GM21723 (cell line): ENCODE measurements at regions not wholly inside any gene's neighbourhood (a gene's known extent, or its start where the extent isn't known, plus 50 kb on each side); places are given as distances from the start of the nearest gene placed in this dataset.
"Not testable (repeated sequence)": the region's sequence is repeated elsewhere in the genome, so short reads cannot be mapped to it uniquely, and the experiment has no call there.

ENCODE experiments used
- ATAC-seq: cut with Tn5 transposase; IDR thresholded peaks from one replicate; pipeline ENCODE4 v1.9.1; 2021; ENCODE audit warnings: mild to moderate bottlenecking, moderate library complexity; ENCODE audit not compliant: unreplicated experiment

- no peak for ATAC-seq
Measured at GRCh38 chr5:16987776-16988175, 51.7 kb upstream of the MYO10 start.

DNA sequence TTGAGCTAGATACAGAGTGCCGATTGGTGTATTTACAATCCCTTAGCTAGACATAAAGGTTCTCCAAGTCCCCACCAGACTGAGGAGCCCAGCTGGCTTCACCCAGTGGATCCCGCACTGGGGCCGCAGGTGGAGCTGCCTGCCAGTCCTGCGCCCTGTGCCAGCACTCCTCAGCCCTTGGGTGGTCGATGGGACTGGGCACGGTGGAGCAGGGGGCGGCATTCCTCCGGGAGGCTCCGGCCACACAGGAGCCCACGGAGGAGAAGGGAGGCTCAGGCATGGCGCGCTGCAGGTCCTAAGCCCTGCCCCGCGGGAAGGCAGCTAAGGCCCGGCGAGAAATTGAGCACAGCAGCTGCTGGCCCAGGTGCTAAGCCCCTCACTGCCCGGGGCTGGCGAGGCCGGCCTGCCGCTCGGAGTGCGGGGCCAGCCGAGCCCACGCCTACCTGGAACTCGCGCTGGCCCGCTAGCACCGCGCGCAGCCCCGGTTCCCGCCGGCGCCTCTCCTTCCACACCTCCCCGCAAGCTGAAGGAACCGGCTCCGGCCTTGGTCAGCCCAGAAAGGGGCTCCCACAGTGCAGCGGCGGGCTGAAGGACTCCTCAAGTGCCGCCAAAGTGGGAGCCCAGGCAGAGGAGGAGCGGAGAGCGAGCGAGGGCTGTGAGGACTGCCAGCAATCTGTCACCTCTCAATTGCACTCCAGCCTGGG lies 54.9 kb upstream of the MYO10 start:
- ATAC-seq, result not testable (repeated sequence)

GRCh38 chr5:16992006-16992405 lies 55.9 kb upstream of the MYO10 start:
- ATAC-seq, result no peak

DNA sequence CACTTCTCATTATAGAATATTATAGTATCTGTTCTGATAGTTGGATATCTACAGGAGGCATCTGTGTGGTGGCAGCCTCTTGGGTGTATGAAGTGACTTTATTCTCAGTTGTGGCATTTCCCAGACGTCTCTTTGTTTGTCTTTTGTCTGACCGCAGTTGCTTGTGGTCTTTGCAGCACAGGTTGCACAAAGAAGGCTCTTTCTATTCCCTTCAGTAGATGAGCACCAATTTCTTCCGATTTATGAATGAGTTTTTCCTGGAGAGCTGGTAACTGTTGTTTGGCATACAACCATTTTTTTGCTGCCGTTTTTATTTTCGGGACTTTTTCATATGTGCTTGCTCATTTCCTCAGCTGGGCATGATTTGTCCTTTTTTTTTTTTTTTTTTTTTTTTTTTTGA lies 56.4 kb upstream of the MYO10 start:
- no peak for ATAC-seq

- ATAC-seq, result no peak
Measured at GRCh38 chr5:16994565-16994964, 58.5 kb upstream of the MYO10 start.

- no peak for ATAC-seq
Measured at GRCh38 chr5:16995372-16995771, 59.3 kb upstream of the MYO10 start.

- ATAC-seq, result no peak
Measured at GRCh38 chr5:17000291-17000939, 64.3 kb upstream of the MYO10 start.

DNA sequence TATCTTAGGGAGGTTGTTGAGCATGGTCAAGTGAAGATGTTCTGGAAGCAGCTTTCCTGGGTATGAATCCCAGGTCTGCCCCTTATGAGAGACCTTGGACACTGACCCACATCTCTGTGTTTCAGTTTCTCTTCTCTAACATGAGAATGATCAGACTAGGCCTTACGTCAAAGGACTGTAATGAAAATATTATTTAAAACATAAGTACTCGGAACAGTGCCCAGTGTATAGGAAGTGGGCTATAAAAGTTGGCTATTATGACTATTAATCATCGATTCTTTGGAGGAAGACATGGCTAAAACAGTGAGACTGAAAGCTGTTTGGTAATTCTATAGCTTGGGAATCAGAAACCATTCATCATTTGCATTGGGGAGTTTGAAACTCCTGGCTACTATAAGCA lies 65.3 kb upstream of the MYO10 start:
- ATAC-seq, result no peak

DNA sequence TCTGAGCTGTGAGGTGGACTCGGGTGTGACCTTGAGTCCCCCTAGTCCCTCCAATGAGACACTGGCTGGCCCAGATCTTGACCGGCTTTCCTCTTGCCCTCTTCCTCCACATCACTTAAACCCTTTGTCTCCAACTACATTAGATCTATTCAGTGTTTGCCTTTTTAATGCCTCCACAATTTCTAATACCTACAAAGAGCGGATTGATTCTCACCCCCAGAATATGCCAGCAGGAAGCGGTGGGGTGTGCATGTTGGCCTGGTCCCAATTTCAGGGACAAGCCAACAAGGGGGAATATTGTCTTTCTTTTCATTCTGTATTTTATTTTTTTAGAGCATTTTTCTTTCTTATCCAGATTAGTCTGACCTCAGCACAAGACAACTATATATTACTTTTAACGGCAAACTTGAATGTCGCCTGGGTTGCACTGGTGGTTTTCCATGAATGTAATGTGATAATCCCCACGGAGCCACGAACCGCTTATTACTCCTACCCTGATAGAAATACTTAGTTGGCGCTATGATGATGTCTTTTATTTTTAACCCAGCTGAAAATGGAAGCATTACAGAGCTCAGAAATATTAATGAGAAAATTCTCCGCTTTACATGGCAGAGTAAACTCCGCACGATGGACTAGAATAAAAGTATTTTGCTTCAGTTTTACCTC lies 68.5 kb upstream of the MYO10 start:
- no peak for ATAC-seq

DNA sequence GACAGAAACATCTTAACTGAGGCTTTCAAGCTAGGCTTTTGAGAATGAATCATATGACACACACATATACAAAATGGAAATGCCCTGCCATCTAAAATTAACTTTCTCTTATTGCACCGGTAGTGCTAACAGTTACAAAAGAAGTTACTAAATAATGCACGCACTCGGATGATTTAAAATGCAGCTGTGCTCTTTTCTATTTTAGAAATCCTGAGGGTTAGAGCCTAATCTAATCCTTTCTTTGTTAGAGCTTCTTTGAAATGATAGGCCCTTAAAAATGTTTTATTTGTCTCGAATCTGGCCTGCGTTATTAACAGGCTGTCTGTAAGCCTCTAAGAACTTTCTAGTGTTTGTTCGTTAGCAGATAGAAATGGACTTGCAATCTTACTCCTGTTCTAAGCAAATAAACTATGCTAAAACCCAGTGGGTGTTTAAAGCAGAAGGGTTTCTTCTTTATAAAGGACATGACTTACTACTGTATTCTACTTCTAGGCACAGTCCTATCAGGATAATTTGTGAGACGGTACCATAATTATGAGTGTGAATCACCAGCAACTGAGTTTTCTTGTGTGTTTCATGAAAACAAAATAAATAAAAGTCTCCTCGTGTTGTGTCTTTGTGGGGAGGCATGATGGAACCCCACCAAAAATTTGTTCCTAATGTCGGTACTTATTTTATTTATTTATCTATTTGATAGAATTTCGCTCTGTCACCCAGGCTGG lies 69.2 kb upstream of the MYO10 start:
- ATAC-seq, result no peak

DNA sequence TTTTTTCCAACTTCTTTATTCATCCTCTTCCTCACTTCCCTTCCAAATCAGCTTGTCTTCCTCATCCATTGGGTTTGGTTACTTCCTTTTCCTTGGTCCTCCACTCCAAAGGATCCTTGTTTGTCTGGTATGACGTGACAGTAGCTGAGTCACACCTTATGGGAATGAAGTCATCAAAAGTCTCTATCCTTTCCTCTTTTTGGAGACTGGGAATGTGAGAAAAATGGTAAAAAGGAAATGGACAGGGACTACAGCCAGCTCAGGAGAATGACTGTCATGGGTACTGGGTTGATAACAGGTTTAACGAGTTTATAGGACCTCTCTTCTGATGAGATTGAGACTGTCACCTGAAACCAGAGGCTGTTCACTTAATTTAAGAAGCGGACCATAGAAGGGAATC lies 76.2 kb upstream of the MYO10 start:
- ATAC-seq, result no peak

DNA sequence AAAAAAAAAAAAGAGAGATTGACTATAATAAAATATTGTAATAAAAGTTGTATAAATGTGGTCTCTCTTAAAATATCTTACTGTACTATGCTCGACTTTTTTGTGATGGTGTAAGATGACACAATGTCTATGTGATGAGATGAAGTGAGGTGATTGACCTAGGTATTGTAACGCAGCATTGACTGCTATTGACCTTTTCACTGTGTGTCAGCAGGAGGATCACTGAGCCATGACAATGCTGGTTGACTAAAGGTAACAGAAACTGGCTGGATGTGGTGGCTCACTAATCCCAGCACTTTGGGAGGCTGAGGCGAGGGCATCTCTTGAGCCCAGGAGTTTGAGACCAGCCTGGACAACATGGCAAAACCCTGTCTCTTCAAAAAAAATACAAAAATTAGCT lies 78.6 kb upstream of the MYO10 start:
- ATAC-seq, result no peak

DNA sequence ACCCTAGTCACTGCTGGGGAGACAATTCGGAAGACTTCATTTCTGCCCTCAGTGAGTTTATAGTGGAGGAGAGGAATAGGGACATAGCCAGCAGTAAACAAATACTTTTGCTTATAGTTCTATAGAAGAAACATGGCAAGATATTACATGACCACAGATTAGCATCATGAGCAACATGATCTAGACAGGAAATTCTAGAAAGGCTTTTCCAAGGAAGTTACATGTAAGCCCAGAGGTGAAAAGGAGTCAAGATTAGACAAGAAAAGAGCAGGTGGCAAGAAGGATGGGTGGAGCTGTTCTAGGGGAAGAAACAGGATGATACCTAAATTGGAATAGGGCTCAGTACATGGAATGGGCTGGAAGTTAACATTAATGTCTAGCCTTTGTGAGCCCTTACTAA lies 82.8 kb upstream of the MYO10 start:
- ATAC-seq, result no peak

DNA sequence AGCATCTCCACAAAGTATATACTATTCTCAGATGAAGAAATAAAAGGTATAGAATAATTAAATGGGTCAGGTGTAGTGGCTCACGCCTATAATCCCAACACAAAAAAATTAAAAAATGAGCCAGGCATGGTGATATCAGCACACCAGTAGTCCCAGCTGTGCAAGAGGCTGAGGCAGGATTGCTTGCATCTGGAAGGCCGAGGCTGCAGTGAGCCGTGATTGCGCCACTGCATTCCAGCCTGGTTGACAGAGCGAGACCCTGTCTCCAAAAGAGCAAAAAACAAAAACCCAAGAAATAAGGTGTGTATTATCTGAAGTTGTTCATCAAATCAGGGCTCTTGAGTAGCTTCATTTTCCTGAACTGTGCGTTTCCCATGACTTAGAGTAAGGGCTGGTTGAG lies 83.2 kb upstream of the MYO10 start:
- ATAC-seq, result no peak

DNA sequence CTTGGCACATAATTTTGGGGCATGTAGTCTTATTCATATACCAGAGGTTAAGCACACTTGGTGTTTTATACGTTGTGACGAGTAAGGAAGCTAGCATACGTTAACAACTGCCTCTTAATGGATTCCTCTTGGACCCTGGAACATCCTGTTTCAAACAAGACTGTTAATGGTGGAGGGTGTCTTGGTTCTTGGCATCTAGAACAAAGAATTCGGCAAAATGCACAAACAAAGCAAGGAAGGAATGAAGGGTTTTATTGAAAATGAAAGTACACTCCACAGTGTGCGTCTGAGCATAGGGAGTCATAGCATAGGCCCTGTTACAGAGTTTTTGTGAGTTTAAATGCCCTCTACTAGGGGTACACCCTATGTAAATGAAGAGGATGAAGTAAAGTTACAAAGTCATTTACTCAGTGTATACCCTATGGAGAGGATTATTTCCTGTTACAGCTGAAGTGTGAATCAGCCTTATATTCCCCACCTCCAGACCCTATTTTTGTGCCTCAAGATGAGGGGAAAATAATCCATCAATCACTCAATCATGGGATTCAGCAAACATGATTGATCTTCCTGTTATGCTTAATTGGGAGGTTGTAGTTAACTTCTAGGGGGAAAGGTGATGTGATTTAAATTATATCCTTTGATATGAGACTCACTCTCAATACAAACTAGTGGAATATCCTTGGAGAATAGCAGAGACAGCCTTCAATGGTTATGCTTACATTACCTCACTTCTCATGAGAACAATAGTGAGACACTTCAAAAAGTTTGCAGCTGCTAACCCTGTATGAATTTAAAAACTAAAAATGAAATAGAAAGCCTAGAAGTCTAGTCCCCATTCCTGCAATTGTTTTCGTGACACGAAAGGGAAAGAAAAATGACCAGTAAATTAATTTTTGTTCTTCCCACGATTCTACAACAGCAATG lies 84.9 kb upstream of the MYO10 start:
- no peak for ATAC-seq

DNA sequence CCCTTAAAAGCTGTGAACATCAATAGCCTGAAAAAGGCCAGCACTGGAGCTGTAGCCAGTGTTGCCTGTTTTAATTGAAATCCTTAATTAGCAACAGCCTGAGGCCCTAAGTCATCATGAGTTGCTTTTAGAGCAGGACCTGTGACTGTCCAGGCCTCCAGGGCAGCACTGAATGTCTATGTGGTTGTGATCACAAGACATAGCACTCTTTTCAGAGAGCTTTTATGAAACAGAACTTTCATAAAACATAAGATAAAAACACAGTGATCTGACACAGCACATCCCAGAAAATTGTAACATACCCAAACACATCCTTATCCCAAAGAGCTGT lies 85.5 kb upstream of the MYO10 start:
- no peak for ATAC-seq

DNA sequence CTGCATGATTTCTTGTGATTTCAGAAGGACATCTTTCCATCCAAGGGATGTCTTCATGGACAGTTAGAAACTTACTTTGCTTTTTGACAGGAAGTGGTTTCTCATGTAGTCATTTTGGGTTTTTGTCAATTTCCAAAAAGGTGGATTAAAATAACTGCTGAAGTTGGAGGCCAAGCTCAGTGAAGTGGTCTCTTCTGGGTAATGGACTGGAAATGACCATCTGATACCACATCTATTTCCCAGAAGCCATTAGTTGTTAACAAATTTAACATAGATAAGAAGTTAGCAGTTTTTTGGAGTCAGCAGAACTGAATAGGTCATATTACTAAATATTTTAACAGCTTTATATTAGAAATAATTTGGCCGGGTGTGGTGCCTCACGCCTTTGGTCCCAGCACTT lies 86.2 kb upstream of the MYO10 start:
- no peak for ATAC-seq

DNA sequence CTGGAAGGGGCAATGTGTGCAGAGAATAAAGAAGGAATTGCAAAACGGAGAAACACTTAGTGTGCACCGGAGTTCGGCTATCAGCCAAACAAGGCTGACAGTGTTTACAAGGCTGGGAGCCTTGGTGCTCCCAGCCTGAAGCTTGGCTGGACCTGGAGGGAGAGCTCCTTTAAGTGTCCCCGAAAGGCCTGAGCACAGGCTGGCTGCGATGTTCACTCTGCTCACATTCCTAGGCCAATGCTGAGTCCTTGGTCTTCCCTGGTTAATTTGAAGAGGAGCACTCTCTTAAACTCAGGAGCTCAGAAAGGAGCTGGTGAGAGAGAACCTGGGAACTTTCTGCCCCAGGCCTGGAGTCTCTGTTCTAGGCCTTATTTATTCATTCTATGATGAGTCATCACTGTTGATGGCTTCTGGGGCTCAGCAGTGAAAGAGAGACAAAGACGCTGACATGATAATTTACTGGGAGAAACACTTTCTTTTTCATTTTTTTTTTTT lies 88.6 kb upstream of the MYO10 start:
- no peak for ATAC-seq

- not testable (repeated sequence) for ATAC-seq
Measured at GRCh38 chr5:17031659-17032277, 95.7 kb upstream of the MYO10 start.

DNA sequence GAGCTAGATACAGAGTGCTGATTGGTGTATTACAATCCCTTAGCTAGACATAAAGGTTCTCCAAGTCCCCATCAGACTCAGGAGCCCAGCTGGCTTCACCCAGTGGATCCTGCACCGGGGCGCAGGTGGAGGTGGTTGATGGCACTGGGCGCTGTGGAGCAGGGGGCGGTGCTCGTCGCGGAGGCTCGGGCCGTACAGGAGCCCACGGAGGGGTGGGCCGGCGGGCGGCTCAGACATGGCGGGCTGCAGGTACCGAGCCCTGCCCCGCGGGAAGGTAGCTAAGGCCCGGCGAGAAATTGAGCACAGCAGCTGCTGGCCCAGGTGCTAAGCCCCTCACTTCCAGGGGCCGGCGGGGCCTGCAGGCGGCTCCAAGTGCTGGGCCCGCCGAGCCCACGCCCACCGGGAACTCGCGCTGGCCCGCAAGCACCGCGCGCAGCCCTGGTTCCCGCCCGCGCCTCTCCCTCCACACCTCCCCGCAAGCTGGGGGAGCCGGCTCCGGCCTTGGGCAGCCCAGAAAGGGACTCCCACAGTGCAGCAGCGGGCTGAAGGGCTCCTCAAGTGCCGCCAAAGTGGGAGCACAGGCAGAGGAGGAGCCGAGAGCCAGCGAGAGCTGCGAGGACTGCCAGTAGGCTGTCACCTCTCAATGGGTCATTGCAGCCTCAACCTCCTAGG lies 96.4 kb upstream of the MYO10 start:
- not testable (repeated sequence) for ATAC-seq
